Keratinocyte (primary cell): ENCODE measurements at regions not wholly inside any gene's neighbourhood (a gene's known extent, or its start where the extent isn't known, plus 50 kb on each side); places are given as distances from the start of the nearest gene placed in this dataset.

ENCODE experiments used
- DNase-seq: peaks from one replicate; pipeline ENCODE4 v3.0.0-alpha.2; 2011; ENCODE audit warnings: low read depth, missing footprints, low spot score
- FAIRE-seq: peaks from 2 replicates; lab custom pipeline; 2011; peaks lifted over from hg19 to GRCh38; lab: Jason Lieb, UNC
- H2AFZ ChIP-seq: 2 replicates; pipeline ENCODE4 v1.6.0; 2012; ENCODE audit warnings: low read length, control low read depth, inconsistent platforms; ENCODE audit not compliant: control insufficient read depth
- H3K27ac ChIP-seq: 2 replicates; pipeline ENCODE4 v1.5.1; 2011; ENCODE audit warnings: low read length; ENCODE audit not compliant: control insufficient read depth, insufficient read depth
- H3K27me3 ChIP-seq: 3 replicates; pipeline ENCODE4 v1.6.0; 2011; ENCODE audit warnings: low read length; ENCODE audit not compliant: control insufficient read depth, insufficient read depth; ENCODE audit errors: extremely low read depth
- H3K36me3 ChIP-seq, 2 experiments: 2 replicates in 1 of 2; 3 replicates in 1 of 2; pipeline ENCODE4 v1.5.1; 2011; ENCODE audit warnings: low read length in 2 of 2, mild to moderate bottlenecking in 1 of 2; ENCODE audit not compliant: control insufficient read depth in 2 of 2, insufficient read depth in 2 of 2; ENCODE audit errors: extremely low read depth in 1 of 2
- H3K4me1 ChIP-seq: 3 replicates; pipeline ENCODE4 v1.5.1; 2011; ENCODE audit warnings: low read length; ENCODE audit not compliant: control insufficient read depth, insufficient read depth; ENCODE audit errors: extremely low read depth
- H3K4me2 ChIP-seq: 3 replicates; pipeline ENCODE4 v1.6.0; 2011; ENCODE audit warnings: low read depth, low read length; ENCODE audit not compliant: control insufficient read depth, insufficient read depth; ENCODE audit errors: extremely low read depth
- H3K4me3 ChIP-seq, 3 experiments: fragments of 200-600 bp in 1 of 3; sonication (generic) in 1 of 3; 2 replicates in 2 of 3; 3 replicates in 1 of 3; pipeline ENCODE4 v1.5.1; 2011 to 2016; ENCODE audit warnings: low read length in 3 of 3, mild to moderate bottlenecking in 3 of 3, control low read depth in 2 of 3, inconsistent platforms in 1 of 3, low read depth in 1 of 3, mixed read lengths in 1 of 3, mixed run types in 1 of 3, moderate library complexity in 1 of 3; ENCODE audit not compliant: control insufficient read depth in 2 of 3, insufficient read depth in 2 of 3; ENCODE audit errors: extremely low read depth in 1 of 3
- H3K79me2 ChIP-seq: 2 replicates; pipeline ENCODE4 v1.6.0; 2012; ENCODE audit warnings: low read length; ENCODE audit not compliant: control insufficient read depth, insufficient read depth
- H3K9ac ChIP-seq: 3 replicates; pipeline ENCODE4 v1.6.0; 2011; ENCODE audit warnings: low read length; ENCODE audit not compliant: control insufficient read depth, insufficient read depth; ENCODE audit errors: extremely low read depth
- H3K9me1 ChIP-seq: 3 replicates; pipeline ENCODE4 v1.6.0; 2011; ENCODE audit warnings: low read length; ENCODE audit not compliant: control insufficient read depth, insufficient read depth; ENCODE audit errors: extremely low read depth
- H3K9me3 ChIP-seq: 2 replicates; pipeline ENCODE4 v1.5.1; 2012; ENCODE audit warnings: low read depth, low read length; ENCODE audit not compliant: control insufficient read depth
- H4K20me1 ChIP-seq: 3 replicates; pipeline ENCODE4 v1.6.0; 2011; ENCODE audit warnings: low read length; ENCODE audit not compliant: control insufficient read depth, insufficient read depth; ENCODE audit errors: extremely low read depth
- EZH2 ChIP-seq: IDR thresholded peaks from one replicate; pipeline ENCODE4 v1.6.1; 2012; ENCODE audit warnings: inconsistent platforms, mild to moderate bottlenecking, low read length, moderate library complexity
- dilution Hi-C: fragments of 300-500 bp; cut with MboI; formaldehyde crosslinking; loops from one replicate; pipeline ENCODE4 v1.7.0; 2020; ENCODE audit warnings: low sequenced_read_pairs; ENCODE audit not compliant: extremely low pct_ligation_motif_present
- TF ChIP-seq, protein P1 (sequence below), 3 experiments: IDR thresholded peaks in 1 of 3; conservative IDR thresholded peaks in 1 of 3; optimal IDR thresholded peaks in 1 of 3; 2 replicates in 2 of 3; 3 replicates in 1 of 3; pipeline versions ENCODE3 to v1.5.1; 2011; ENCODE audit warnings: low read length in 3 of 3, mild to moderate bottlenecking in 3 of 3, moderate library complexity in 2 of 3, control low read depth in 1 of 3, inconsistent platforms in 1 of 3; ENCODE audit not compliant: insufficient read depth in 2 of 3; ENCODE audit errors: extremely low read depth in 1 of 3

DNA sequence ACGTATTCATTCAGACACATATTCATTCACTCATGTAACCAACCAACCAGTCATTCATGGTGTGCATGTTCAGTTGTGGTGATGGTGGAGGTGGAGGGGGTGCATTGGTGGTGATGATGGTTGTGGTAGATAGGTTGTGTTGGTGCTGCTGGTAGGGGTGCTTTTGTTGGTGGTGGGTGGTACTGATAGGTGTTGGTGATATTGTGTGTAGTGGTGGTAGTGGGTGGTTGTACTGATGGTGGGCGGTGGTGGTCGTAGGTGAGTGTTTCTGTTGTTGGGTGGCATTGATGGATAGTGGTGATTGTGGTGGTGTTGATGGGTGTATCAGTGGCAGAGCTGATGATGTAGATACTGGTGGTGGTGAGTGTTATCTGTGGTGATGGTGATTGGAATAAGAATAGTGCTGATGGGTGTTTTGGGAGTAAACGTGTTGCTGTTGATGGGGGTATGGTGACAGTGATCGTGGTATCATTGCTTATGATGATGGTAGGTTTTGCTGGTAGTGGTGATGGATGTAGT lies 59.8 kb upstream of the SHB start:
- FAIRE-seq: no peak
- H3K36me3 ChIP-seq: no peaks in the 10 kb centered on the region
- no peaks in the 10 kb centered on the region for H3K79me2 ChIP-seq
- DNase-seq: no peak
- H3K27me3 ChIP-seq: peaks cover 6% of the 10 kb centered on the region
- no peaks in the 10 kb centered on the region for H3K9me3 ChIP-seq
- H4K20me1 ChIP-seq: no peaks in the 10 kb centered on the region
- no peaks in the 10 kb centered on the region for H3K9me1 ChIP-seq
- H3K4me1 ChIP-seq: peaks cover 15% of the 10 kb centered on the region
- no peak overlapping the region for H3K9ac ChIP-seq
- no peak overlapping the region for H3K4me3 ChIP-seq
- H2AFZ ChIP-seq: no peak overlapping the region
- no peak overlapping the region for H3K27ac ChIP-seq
- H3K4me2 ChIP-seq: no peak overlapping the region
- dilution Hi-C loops: no loop called here
- TF ChIP-seq, protein P1, sequence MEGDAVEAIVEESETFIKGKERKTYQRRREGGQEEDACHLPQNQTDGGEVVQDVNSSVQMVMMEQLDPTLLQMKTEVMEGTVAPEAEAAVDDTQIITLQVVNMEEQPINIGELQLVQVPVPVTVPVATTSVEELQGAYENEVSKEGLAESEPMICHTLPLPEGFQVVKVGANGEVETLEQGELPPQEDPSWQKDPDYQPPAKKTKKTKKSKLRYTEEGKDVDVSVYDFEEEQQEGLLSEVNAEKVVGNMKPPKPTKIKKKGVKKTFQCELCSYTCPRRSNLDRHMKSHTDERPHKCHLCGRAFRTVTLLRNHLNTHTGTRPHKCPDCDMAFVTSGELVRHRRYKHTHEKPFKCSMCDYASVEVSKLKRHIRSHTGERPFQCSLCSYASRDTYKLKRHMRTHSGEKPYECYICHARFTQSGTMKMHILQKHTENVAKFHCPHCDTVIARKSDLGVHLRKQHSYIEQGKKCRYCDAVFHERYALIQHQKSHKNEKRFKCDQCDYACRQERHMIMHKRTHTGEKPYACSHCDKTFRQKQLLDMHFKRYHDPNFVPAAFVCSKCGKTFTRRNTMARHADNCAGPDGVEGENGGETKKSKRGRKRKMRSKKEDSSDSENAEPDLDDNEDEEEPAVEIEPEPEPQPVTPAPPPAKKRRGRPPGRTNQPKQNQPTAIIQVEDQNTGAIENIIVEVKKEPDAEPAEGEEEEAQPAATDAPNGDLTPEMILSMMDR (optimal IDR thresholded peaks at IDR 0.05 in 1 of 3, IDR thresholded peaks at IDR 0.05 in 1 of 3, conservative IDR thresholded peaks at IDR 0.05 in 1 of 3; ENCODE audit: extremely low read depth in 1 of 3, insufficient read depth in 2 of 3, low read length in 3 of 3): no peak
- TF ChIP-seq EZH2: no peak

DNA sequence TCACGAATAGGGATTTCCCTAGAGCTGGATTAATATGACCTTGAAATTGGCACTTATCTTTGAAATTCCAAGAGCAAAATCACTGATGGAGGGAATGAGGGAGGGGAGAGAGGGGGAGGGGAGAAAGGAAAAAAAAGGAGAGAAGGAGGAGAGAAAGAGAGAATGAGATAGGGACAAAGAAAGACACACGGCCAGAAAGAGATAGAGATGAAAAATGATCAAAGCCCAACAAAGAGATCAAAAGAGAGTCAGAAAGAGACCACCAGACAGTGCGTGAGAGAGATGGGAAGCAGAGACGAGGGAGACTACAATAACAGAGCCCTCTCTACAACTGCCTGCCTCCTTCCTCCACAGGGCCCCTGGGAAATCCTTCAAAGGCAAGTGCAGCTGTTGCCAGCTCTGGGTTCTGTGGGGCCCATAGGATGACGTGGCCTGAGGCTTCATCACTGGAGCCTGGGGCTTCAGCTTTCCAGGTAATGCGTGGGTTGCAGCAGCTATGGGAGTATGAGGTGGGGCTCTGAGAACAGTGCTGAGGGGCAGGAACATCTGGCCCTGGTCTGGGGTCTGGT lies 58.3 kb upstream of the SHB start:
- Histone ChIP-seq H3K27me3 (peaks cover 4% of the 10 kb centered on the region), H3K9ac (no peak overlapping the region), H3K36me3 (no peaks in the 10 kb centered on the region), H3K4me3 (no peak overlapping the region), H3K79me2 (no peaks in the 10 kb centered on the region), H3K9me1 (no peaks in the 10 kb centered on the region), H3K27ac (no peak overlapping the region), H3K4me2 (no peak overlapping the region), H3K4me1 (peaks cover 15% of the 10 kb centered on the region), H4K20me1 (no peaks in the 10 kb centered on the region), H2AFZ (no peak overlapping the region), H3K9me3 (no peaks in the 10 kb centered on the region)
- FAIRE-seq (no peak), DNase-seq (no peak)
- TF ChIP-seq, protein P1 (optimal IDR thresholded peaks at IDR 0.05 in 1 of 3, IDR thresholded peaks at IDR 0.05 in 1 of 3, conservative IDR thresholded peaks at IDR 0.05 in 1 of 3; ENCODE audit: extremely low read depth in 1 of 3, insufficient read depth in 2 of 3, low read length in 3 of 3): no peak
- TF ChIP-seq EZH2: no peak
- dilution Hi-C loops: no loop called here
